Fibroblast of skin of abdomen (primary cell): ENCODE measurements at regions not wholly inside any gene's neighbourhood (a gene's known extent, or its start where the extent isn't known, plus 50 kb on each side); places are given as distances from the start of the nearest gene placed in this dataset.

Experiments
- DNase-seq: peaks from one replicate; pipeline ENCODE4 v3.0.0-alpha.2; 2013

DNA sequence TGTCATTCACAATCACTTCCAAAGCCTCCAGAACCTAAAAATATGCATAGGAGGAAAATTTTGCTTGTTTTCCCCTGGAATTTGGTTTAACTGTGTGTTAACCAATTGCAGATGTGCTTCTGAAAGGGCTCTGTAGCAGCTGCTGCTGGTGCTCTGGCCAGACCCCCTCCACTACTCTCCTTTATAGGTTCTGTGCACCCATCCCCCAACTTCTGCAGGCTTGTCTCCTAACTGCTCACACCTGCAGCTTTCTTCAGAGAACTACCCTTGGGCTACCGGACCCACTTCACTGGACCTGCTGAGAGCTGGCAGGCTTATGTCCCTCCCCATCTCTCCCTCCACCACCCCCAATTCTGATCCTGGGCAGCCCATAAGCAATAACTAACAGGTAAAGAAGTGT is 662.1 kb upstream of the DIPK2B start:
- DNase-seq: no peak

DNA sequence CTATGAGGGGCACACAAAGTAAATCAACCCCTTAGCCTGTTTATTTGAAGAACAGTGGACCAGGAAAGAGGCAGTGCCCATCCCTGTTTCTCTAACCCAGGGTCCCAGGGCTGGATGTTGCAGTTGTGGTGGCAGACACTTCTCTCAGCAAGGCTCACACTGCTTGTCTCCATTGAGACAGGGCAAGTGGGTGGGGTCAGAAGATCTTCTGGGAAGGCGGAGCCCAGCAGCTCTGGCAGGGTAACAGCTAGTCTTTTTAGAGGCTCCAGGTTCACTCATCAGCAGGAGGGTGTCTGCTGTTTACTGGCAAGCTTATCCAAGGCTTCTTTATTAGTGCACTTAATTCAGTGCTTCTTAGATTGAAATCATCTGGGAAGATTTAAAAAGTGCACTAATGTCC is 659.8 kb upstream of the DIPK2B start:
- DNase-seq: no peak

DNA sequence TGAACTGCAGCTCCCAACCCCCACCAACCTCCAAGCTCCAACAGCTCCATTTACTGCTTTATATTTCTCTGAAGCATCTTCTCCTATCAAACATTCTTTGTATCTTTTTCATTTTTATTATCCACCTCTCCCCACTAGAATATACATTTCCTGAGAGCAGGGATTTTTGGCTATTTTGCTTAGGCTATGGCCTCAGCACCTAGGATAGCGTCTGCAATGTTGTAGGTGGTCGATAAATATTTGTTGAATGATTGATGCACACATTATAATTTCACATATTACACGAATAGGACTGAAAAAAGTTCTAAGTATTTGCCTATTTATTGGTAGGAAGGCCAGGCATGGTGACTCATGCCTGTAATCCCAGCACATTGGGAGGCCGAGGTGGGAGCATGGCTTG is 658.7 kb upstream of the DIPK2B start:
- DNase-seq: no peak

- peak; percentile 58 for DNase-seq
Measured at GRCh38 chrX:45852884-45853283, 652.2 kb upstream of the DIPK2B start.

GRCh38 chrX:45851434-45851991 is 650.8 kb upstream of the DIPK2B start:
- no peak for DNase-seq

- DNase-seq: peak; percentile 39
Measured at GRCh38 chrX:45850775-45851433, 650.2 kb upstream of the DIPK2B start.

GRCh38 chrX:45850197-45850774 is 649.6 kb upstream of the DIPK2B start:
- DNase-seq: no peak

GRCh38 chrX:45849261-45849862 is 648.7 kb upstream of the DIPK2B start:
- DNase-seq: peak; percentile 88

DNA sequence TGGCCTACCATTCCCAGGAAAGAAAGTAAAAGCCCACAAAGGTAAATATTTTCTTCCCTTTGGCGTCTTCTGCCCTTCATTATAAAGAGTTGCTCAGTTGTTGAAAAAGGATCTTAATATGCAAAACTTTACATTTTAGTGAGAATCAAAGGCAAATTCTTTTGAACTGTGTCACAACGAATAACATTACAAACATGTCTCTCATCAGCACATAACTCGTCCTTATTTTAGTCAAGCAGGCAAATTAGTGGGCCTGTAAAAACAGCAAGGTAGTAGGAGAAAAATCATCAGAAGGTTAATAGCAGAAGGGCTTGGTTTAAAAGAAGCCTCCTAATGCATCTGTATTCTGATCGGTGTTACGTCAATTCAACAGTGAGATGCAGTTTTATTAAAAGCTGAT is 647.3 kb upstream of the DIPK2B start:
- peak; percentile 44 for DNase-seq

DNA sequence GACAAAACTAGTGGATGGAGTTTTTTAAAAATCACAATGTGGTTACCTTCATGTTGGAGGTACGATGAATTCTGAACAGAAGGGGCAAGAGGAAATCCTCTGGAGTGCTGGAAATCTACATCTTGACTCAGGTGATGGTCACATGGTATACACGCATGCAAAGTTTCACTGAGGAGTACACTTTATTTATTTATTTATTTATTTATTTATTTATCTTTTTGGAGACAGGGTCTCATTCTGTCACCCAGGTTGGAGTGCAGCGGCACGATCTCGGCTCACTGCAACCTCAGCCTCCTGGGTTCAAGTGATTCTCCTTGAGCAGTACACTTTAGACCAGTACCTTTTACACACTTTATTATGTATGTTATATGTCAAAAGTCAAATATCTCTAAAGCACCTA is 645.7 kb upstream of the DIPK2B start:
- DNase-seq: no peak

DNA sequence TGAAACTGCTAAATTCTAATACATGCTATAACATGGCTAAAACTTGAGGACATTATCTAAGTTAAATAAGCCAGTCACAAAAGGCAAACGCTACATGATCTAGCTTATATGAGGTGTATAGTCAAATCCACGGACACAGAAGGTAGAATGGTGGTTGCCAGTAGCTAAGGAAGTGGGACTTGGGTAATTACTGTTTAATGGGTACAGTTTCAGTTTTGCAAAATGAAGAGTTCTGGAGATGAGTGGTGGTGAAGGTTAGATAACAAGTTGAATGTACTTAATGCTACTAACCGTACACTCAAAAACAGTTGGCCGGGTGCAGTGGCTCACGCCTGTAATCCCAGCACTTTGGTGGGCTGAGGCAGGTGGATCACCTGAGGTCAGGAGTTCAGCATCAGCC is 644.5 kb upstream of the DIPK2B start:
- no peak for DNase-seq

DNA sequence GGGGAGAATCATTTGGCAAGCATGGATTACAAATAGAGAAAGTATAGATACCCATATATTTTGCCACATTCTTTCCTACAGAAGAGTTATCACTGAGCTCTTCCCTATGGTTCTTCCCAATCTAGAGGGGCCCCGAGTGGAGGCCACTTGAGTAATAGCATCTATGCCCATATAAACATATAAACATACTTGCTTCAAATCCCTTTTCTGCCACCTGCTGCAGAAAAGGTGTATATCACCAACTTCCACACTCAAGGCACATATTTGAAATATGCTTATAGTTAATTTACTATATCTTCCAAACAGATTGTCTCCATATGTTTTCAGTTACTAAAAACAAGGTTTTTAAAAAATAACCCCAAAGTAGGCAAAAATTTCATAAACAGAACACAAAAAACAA is 642.8 kb upstream of the DIPK2B start:
- DNase-seq: no peak

GRCh38 chrX:45842926-45843315 is 642.2 kb upstream of the DIPK2B start:
- DNase-seq: no peak

DNA sequence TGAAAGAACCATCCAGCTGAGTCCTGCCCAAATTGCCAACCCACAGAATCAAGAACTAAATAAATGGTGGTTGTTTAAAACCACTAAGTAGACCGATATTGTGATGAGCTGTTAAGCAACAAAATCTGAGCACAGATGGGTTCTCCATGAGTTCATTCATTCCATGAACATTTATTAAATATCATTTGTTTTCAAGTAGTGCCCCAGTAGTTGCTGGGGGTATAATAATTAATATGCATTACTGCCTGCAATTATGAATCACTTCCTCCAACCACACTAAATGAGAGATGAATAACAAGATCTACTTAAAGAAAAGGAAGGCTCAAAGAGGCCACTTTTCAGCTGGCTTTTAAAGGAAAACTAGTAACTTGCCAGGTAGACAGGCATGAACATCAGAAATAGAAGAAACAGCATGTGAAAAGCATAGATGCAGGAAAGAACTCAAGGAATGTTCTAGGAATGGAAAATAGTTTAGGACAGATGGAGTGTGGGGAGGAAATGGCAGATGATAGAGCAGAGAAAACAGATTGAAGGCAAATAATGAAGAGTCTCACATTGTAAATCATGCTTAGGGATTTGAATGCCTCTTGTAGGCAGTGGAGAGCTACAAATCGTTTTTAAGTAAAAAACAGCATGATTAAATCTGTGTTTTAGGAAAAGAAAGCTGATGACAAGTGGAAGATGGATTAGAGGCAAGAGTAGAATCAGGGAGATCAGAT is 641.7 kb upstream of the DIPK2B start:
- peak; percentile 76 for DNase-seq

GRCh38 chrX:45840411-45840950 is 639.8 kb upstream of the DIPK2B start:
- no peak for DNase-seq

DNA sequence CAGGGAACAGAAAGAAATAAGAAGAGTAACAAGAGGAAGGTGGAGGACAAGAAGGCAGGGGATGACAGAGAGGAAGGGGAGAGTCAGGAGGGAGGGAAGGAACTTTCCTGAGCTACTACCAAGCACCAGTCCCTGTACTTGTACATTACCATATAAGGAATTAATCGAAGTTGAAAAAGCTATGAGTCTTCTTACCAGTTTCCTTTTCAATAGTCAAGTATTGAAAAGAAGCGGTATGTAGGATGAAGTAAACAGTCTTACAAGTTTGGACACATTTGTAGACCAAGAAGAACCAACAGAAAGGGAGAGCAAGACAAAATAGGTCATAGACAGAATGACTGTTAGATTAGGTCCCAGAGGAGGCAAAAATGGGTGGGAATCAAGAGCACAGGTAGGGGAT is 629.7 kb upstream of the DIPK2B start:
- DNase-seq: no peak

GRCh38 chrX:45824471-45824870 is 623.8 kb upstream of the DIPK2B start:
- peak; percentile 92 for DNase-seq

DNA sequence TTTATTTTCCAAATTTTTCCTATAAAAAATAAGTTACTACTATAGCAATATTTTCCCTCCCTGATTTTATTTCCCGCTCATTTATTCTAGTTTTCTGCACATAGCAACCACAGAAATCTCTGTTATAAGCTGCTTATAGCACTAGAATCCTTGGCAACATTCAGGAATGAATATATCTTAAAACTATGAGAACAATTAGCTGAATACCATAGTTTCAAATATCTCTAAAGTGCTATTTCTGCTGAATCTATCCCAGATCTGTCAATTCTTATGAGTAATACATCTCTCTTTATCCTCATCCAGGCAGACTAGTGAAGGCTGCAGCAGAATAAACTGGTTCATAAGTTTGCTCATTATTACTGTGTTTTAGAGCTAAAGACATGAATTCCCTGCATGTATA is 622.9 kb upstream of the DIPK2B start:
- DNase-seq: peak; percentile 60

GRCh38 chrX:45822124-45822523 is 621.4 kb upstream of the DIPK2B start:
- DNase-seq: no peak

DNA sequence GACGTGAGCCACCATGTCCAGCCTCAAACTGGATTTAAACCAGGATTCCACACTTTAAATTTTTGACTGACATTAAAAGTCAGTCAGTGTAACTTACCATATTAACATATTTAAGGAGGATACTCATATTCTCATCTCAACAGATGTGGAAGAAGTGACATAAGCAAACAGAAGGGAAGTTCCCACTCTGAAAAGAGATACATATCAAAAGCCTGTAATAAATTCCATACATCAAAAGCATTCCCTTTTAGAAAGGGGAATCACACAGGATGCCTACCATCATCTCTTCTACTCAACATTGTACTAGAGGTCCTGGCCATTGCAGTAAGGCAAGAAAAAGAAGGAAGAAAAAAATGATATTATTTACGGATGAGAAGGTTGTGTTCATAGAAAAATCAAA is 618.2 kb upstream of the DIPK2B start:
- DNase-seq: no peak

DNA sequence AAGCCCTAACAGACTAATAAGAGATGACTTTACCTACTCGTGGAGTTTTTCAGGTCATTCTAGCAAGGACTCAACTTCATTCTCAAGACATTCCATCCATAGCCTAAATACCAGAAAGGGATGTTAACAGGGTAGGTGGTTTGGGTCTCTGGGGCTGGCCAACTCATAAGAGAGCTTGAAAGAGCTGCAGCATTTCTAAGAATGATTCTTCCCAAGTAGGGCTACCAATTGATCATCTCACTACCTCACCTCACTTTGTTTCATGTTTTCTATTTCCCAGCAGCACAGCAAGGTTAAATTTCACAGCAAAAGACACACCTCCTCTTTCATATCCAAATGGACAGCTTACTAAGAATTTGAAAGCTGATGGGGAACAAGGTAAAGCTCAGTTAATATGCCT is 614.8 kb upstream of the DIPK2B start:
- DNase-seq: no peak

- no peak for DNase-seq
Measured at GRCh38 chrX:45811326-45811725, 610.6 kb upstream of the DIPK2B start.
